Central memory CD4-positive, alpha-beta T cell (primary cell): ENCODE measurements at regions not wholly inside any gene's neighbourhood (a gene's known extent, or its start where the extent isn't known, plus 50 kb on each side); places are given as distances from the start of the nearest gene placed in this dataset.

Source experiments
- DNase-seq: peaks from one replicate; pipeline ENCODE4 v3.0.0; 2022

GRCh38 chr13:105262579-105262978 lies 1272.9 kb downstream of the EFNB2 start:
- DNase-seq = no peak

- no peak for DNase-seq
These were observed 1276.0 kb downstream of the EFNB2 start for GRCh38 chr13:105259426-105259825.

GRCh38 chr13:105255472-105255871 lies 1280.0 kb downstream of the EFNB2 start:
- DNase-seq = no peak

GRCh38 chr13:105251293-105251692 lies 1284.2 kb downstream of the EFNB2 start:
- no peak for DNase-seq

GRCh38 chr13:105247830-105248229 lies 1287.6 kb downstream of the EFNB2 start:
- DNase-seq = no peak

- no peak for DNase-seq
These were observed 1295.1 kb downstream of the EFNB2 start for GRCh38 chr13:105240371-105240770.

GRCh38 chr13:105232439-105232838 lies 1303.0 kb downstream of the EFNB2 start:
- DNase-seq = no peak

GRCh38 chr13:105232006-105232405 lies 1303.5 kb downstream of the EFNB2 start:
- no peak for DNase-seq

GRCh38 chr13:105231579-105231978 lies 1303.9 kb downstream of the EFNB2 start:
- no peak for DNase-seq

GRCh38 chr13:105220881-105221280 lies 1314.6 kb downstream of the EFNB2 start:
- DNase-seq = no peak

GRCh38 chr13:105220063-105220462 lies 1315.4 kb downstream of the EFNB2 start:
- no peak for DNase-seq

- no peak for DNase-seq
These were observed 1315.8 kb downstream of the EFNB2 start for GRCh38 chr13:105219651-105220050.

- DNase-seq = no peak
These were observed 1322.0 kb downstream of the EFNB2 start for GRCh38 chr13:105213512-105213911.

- DNase-seq = no peak
These were observed 1327.7 kb downstream of the EFNB2 start for GRCh38 chr13:105207572-105208293.

GRCh38 chr13:105202354-105202753 lies 1333.1 kb downstream of the EFNB2 start:
- DNase-seq = no peak

GRCh38 chr13:105201351-105201750 lies 1334.1 kb downstream of the EFNB2 start:
- DNase-seq = no peak

GRCh38 chr13:105200181-105200580 lies 1335.3 kb downstream of the EFNB2 start:
- DNase-seq = no peak

- no peak for DNase-seq
These were observed 1339.4 kb downstream of the EFNB2 start for GRCh38 chr13:105196052-105196451.

GRCh38 chr13:105193026-105193425 lies 1342.4 kb downstream of the EFNB2 start:
- no peak for DNase-seq

GRCh38 chr13:105184201-105184600 lies 1351.3 kb downstream of the EFNB2 start:
- DNase-seq = no peak

GRCh38 chr13:105177265-105177900 lies 1358.1 kb downstream of the EFNB2 start:
- no peak for DNase-seq

GRCh38 chr13:105170438-105170837 lies 1365.0 kb downstream of the EFNB2 start:
- DNase-seq = no peak

GRCh38 chr13:105168295-105168694 lies 1367.2 kb downstream of the EFNB2 start:
- DNase-seq = no peak

- no peak for DNase-seq
These were observed 1368.1 kb downstream of the EFNB2 start for GRCh38 chr13:105167385-105167784.
